Activated CD4-positive, alpha-beta T cell treated with anti-CD3 and anti-CD28 coated beads, Interleukin-2, amount 10 ng/mL, durations not matched to agents 7 days and 5 days (primary cell): ENCODE measurements at regions not wholly inside any gene's neighbourhood (a gene's known extent, or its start where the extent isn't known, plus 50 kb on each side); places are given as distances from the start of the nearest gene placed in this dataset.
A peak's percentile ranks its signal among the peaks of the same experiment; 100 is the strongest.

Experiments
- CTCF ChIA-PET: fragments of 350-600 bp; sonication (Branson Sonifier 250); formaldehyde crosslinking; loops from one replicate; lab custom pipeline; 2021; ENCODE audit warnings: antibody characterized with exemption; lab: Charles Lee
- POLR2A ChIA-PET: fragments of 350-600 bp; sonication (Branson Sonifier 250); formaldehyde crosslinking; loops from one replicate; lab custom pipeline; 2021; ENCODE audit warnings: antibody characterized with exemption; lab: Charles Lee
- DNase-seq: peaks from one replicate; pipeline ENCODE4 v3.0.0-alpha.2; 2020
- H3K27ac Mint-ChIP-seq: one replicate; pipeline ENCODE4 v1.8.0; 2021; ENCODE audit warnings: mild to moderate bottlenecking, moderate library complexity, mixed read lengths
- H3K27me3 Mint-ChIP-seq: one replicate; pipeline ENCODE4 v1.8.0; 2021; ENCODE audit warnings: mixed read lengths
- H3K36me3 Mint-ChIP-seq: one replicate; pipeline ENCODE4 v1.8.0; 2021; ENCODE audit warnings: low read depth, mixed read lengths
- H3K4me1 Mint-ChIP-seq: one replicate; pipeline ENCODE4 v1.8.0; 2021; ENCODE audit warnings: mixed read lengths
- H3K4me3 Mint-ChIP-seq: one replicate; pipeline ENCODE4 v1.8.0; 2021; ENCODE audit warnings: mild to moderate bottlenecking, moderate library complexity, mixed read lengths
- H3K9me3 Mint-ChIP-seq: one replicate; pipeline ENCODE4 v1.8.0; 2021; ENCODE audit warnings: mixed read lengths

GRCh38 chr16:79270011-79270410, 330.5 kb downstream of the MAF start:
- Mint-ChIP-seq H3K36me3 (peaks cover 9% of the 10 kb centered on the region), H3K9me3 (peaks cover 18% of the 10 kb centered on the region), H3K4me1 (peaks cover 76% of the 10 kb centered on the region), H3K27me3 (peaks cover 29% of the 10 kb centered on the region), H3K4me3 (no peak overlapping the region), H3K27ac (peak overlapping the region; percentile 85)
- POLR2A ChIA-PET: no interaction called here
- CTCF ChIA-PET: interaction anchor here (0.8 to 1.4 kb wide), 3 partner anchors 9 to 180 kb away, joined by 3 to 6 read pairs (median 4); no protein-coding TSS in a partner anchor
- DNase-seq: no peak

GRCh38 chr16:79269211-79269863, 331.2 kb downstream of the MAF start:
- peak; percentile 67 for DNase-seq
- Mint-ChIP-seq H3K27ac (peak overlapping the region; percentile 85), H3K9me3 (peaks cover 18% of the 10 kb centered on the region), H3K4me1 (peaks cover 74% of the 10 kb centered on the region), H3K27me3 (peaks cover 33% of the 10 kb centered on the region), H3K36me3 (peaks cover 7% of the 10 kb centered on the region), H3K4me3 (peak overlapping the region; percentile 41)
- ChIA-PET CTCF (interaction anchor here (0.8 to 1.9 kb wide), 3 partner anchors 8 to 179 kb away, joined by 3 to 8 read pairs (median 6); no protein-coding TSS in a partner anchor), POLR2A (no interaction called here)

- Mint-ChIP-seq H3K4me3 (no peak overlapping the region), H3K9me3 (peaks cover 23% of the 10 kb centered on the region), H3K27me3 (peaks cover 38% of the 10 kb centered on the region), H3K4me1 (peaks cover 65% of the 10 kb centered on the region), H3K36me3 (peaks cover 7% of the 10 kb centered on the region), H3K27ac (no peak overlapping the region)
- CTCF ChIA-PET: interaction anchor here (1.3 to 1.9 kb wide), 2 partner anchors 10 to 19 kb away, joined by 4 to 8 read pairs; no protein-coding TSS in a partner anchor
- POLR2A ChIA-PET: interaction anchor here (0.5 kb wide), 1 partner anchor 60 kb away, joined by 5 read pairs; no protein-coding TSS in a partner anchor
- DNase-seq: no peak
These were observed 332.8 kb downstream of the MAF start for GRCh38 chr16:79267781-79268180.

- peaks cover 23% of the 10 kb centered on the region for H3K9me3 Mint-ChIP-seq
- no peak overlapping the region for H3K4me3 Mint-ChIP-seq
- peak overlapping the region; percentile 37 for H3K27ac Mint-ChIP-seq
- DNase-seq: no peak
- H3K27me3 Mint-ChIP-seq: peaks cover 40% of the 10 kb centered on the region
- ChIA-PET CTCF (interaction anchor here (1.3 to 1.9 kb wide), 2 partner anchors 11 to 19 kb away, joined by 4 to 8 read pairs; no protein-coding TSS in a partner anchor), POLR2A (interaction anchor here (0.5 kb wide), 2 partner anchors 61 to 103 kb away, joined by 3 to 5 read pairs; no protein-coding TSS in a partner anchor)
- peaks cover 58% of the 10 kb centered on the region for H3K4me1 Mint-ChIP-seq
- peaks cover 7% of the 10 kb centered on the region for H3K36me3 Mint-ChIP-seq
These were observed 333.4 kb downstream of the MAF start for GRCh38 chr16:79267146-79267545.

- Mint-ChIP-seq H3K36me3 (peaks cover 7% of the 10 kb centered on the region), H3K4me1 (peaks cover 45% of the 10 kb centered on the region), H3K4me3 (no peak overlapping the region), H3K9me3 (peaks cover 23% of the 10 kb centered on the region), H3K27me3 (peaks cover 41% of the 10 kb centered on the region), H3K27ac (no peak overlapping the region)
- ChIA-PET POLR2A (no interaction called here), CTCF (interaction anchor here (0.6 to 1.2 kb wide), 3 partner anchors 98 to 1894 kb away, joined by 3 to 4 read pairs (median 4); no protein-coding TSS in a partner anchor)
- DNase-seq: no peak
These were observed 334.8 kb downstream of the MAF start for GRCh38 chr16:79265701-79266100.

DNA sequence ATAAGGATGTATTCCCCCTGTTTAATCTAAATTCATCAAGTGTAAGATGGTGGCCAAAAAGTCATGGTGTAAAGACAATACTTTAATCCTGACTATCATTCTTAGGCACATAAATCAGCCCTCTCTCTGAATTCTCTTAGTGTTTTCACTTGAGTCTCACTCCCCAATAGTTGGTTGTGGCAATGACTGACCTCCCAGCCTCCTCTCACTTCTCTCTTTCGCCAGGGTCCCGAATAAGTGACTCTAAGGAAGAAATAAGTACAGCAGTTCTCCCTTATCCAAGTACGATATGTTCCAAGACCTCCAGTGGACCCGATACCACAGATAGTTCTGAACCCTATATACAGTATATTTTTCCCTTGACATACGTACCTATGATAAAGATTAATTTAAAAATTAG, 335.3 kb downstream of the MAF start:
- no peak for DNase-seq
- POLR2A ChIA-PET: no interaction called here
- H3K27me3 Mint-ChIP-seq: peaks cover 43% of the 10 kb centered on the region
- H3K36me3 Mint-ChIP-seq: peaks cover 5% of the 10 kb centered on the region
- H3K4me1 Mint-ChIP-seq: peaks cover 40% of the 10 kb centered on the region
- H3K4me3 Mint-ChIP-seq: no peak overlapping the region
- H3K27ac Mint-ChIP-seq: no peak overlapping the region
- CTCF ChIA-PET: interaction anchor here (0.6 to 3.6 kb wide), 4 partner anchors 8 to 1894 kb away, joined by 3 to 16 read pairs (median 4); no protein-coding TSS in a partner anchor
- peaks cover 23% of the 10 kb centered on the region for H3K9me3 Mint-ChIP-seq

DNA sequence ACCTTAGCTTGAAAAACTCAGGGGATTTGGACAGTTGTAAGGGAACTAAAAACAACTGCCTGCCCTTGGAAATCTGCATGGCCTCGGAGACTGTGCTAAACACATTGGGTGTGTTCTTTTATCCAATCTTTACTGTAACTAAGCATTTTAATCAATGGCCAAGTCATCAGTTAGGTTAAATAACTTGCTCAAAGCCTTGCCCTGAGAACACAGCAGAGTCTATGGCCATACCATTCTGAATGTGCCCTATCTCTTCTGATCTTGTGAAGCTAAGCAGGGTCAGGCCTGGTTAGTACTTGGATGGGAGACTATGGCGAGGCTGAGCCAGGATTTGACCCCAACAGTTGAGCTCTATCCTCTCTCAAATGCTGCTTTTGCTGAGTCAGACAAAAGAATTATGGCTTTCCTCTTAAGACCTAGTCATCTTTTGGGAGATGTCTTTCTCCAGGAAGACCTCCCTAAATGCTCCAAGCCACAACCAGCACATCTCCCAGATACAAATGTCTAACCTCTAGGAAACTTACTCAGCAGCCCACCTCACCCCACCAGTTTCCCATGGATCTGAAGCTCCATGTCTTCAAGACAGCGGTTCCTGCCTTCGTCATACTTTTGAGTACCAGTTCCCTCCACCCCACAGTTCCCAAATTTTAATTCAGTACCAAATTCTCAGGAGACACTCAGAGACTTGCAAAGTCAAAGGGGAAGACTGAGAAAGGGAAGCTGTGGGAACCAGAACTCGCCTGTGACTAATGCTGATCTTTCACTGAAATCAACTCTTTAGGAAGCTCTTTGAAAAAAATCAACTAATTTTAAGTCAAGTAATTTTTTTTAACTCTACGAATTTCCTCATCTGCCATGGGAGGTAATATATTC, 336.1 kb downstream of the MAF start:
- H3K9me3 Mint-ChIP-seq: peaks cover 23% of the 10 kb centered on the region
- H3K27ac Mint-ChIP-seq: no peak overlapping the region
- CTCF ChIA-PET: interaction anchor here (0.7 to 3.6 kb wide), 4 partner anchors 9 to 190 kb away, joined by 3 to 16 read pairs (median 5); no protein-coding TSS in a partner anchor
- peaks cover 4% of the 10 kb centered on the region for H3K36me3 Mint-ChIP-seq
- DNase-seq: no peak
- H3K4me1 Mint-ChIP-seq: peaks cover 33% of the 10 kb centered on the region
- H3K27me3 Mint-ChIP-seq: peaks cover 41% of the 10 kb centered on the region
- H3K4me3 Mint-ChIP-seq: no peak overlapping the region
- POLR2A ChIA-PET: no interaction called here

DNA sequence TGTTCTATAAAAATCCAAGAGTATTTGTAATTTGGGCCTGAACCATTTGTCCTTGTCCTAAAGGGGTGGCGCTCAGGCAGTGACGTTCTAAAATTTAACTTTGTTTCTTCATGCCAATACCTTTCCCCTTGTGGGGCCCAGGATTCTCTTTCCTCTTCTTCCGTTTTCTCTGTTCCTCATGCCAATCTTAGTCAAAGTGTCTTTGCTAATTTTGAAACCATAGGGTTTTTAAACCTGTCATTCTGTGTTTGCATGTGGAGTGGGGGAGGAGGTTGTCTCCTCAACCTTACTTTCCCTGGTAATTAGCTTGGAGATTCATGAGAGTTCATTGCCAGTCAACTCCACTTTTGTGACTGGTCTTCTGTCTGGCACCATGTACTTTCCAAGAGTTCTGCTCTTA, 337.1 kb downstream of the MAF start:
- peaks cover 22% of the 10 kb centered on the region for H3K4me1 Mint-ChIP-seq
- H3K27ac Mint-ChIP-seq: no peak overlapping the region

More for the DNA sequence above, 337.1 kb downstream of the MAF start:
- POLR2A ChIA-PET: no interaction called here
- peaks cover 2% of the 10 kb centered on the region for H3K36me3 Mint-ChIP-seq
- no peak for DNase-seq
- peaks cover 23% of the 10 kb centered on the region for H3K9me3 Mint-ChIP-seq
- no peak overlapping the region for H3K4me3 Mint-ChIP-seq
- CTCF ChIA-PET: interaction anchor here (1.1 to 3.6 kb wide), 4 partner anchors 7 to 15 kb away, joined by 3 to 16 read pairs (median 6); no protein-coding TSS in a partner anchor
- peaks cover 41% of the 10 kb centered on the region for H3K27me3 Mint-ChIP-seq
